H1 (cell line): ENCODE measurements at regions not wholly inside any gene's neighbourhood (a gene's known extent, or its start where the extent isn't known, plus 50 kb on each side); places are given as distances from the start of the nearest gene placed in this dataset.
A peak's percentile ranks its signal among the peaks of the same experiment; 100 is the strongest.

Experiments
- CREB1 ChIP-seq: IDR thresholded peaks from 2 replicates; pipeline ENCODE4 v1.6.1; 2012; ENCODE audit warnings: inconsistent platforms
- CTCF ChIP-seq, 3 experiments: IDR thresholded peaks; 1 replicate in 2 of 3; 2 replicates in 1 of 3; pipeline versions ENCODE4 v1.5.1 to v1.6.1; 2011; ENCODE audit warnings: low read length in 3 of 3, mild to moderate bottlenecking in 3 of 3, inconsistent platforms in 2 of 3, low read depth in 1 of 3, moderate library complexity in 1 of 3; ENCODE audit not compliant: insufficient read depth in 1 of 3; ENCODE audit errors: control extremely low read depth in 1 of 3
- E2F6 ChIP-seq: IDR thresholded peaks from 2 replicates; pipeline ENCODE4 v1.6.1; 2012; ENCODE audit warnings: inconsistent platforms
- EGR1 ChIP-seq: IDR thresholded peaks from 2 replicates; pipeline ENCODE4 v1.6.1; 2011; ENCODE audit warnings: low read depth, low read length, borderline replicate concordance
- POLR2AphosphoS5 ChIP-seq: IDR thresholded peaks from 2 replicates; pipeline ENCODE4 v1.6.1; 2011; ENCODE audit warnings: low read depth, low read length
- RAD21 ChIP-seq, 2 experiments: IDR thresholded peaks in 1 of 2; conservative IDR thresholded peaks in 1 of 2; 2 replicates each; pipeline ENCODE4 v1.6.1; 2011; ENCODE audit warnings: low read depth in 2 of 2, low read length in 2 of 2, improper control_type of control experiment in 1 of 2, inconsistent platforms in 1 of 2, mild to moderate bottlenecking in 1 of 2, moderate library complexity in 1 of 2
- YY1 ChIP-seq: IDR thresholded peaks from 2 replicates; pipeline ENCODE4 v1.6.1; 2011; ENCODE audit warnings: low read depth, mild to moderate bottlenecking, low read length

- TF ChIP-seq CTCF (IDR thresholded peaks at IDR 0.05; ENCODE audit: control extremely low read depth in 1 of 3, insufficient read depth in 1 of 3, low read depth in 1 of 3, low read length in 3 of 3) (peak; percentile 33 to 65 (median 34)), YY1 (no peak), E2F6 (no peak), RAD21 (IDR thresholded peaks at IDR 0.05 in 1 of 2, conservative IDR thresholded peaks at IDR 0.05 in 1 of 2; ENCODE audit: low read depth in 2 of 2, low read length in 2 of 2) (peak; percentile 74 to 79), CREB1 (no peak), POLR2AphosphoS5 (no peak), EGR1 (no peak)
Measured at GRCh38 chr5:67493676-67494075, 297.1 kb upstream of the CD180 start.
